Adrenal gland (tissue), 5 donors: ENCODE measurements at regions not wholly inside any gene's neighbourhood (a gene's known extent, or its start where the extent isn't known, plus 50 kb on each side); places are given as distances from the start of the nearest gene placed in this dataset.

Source experiments
- CTCF ChIP-seq, 6 experiments: fragments of 450-650 bp in 4 of 6; fragments of 200-600 bp in 2 of 6; sonication (generic) in 1 of 6; IDR thresholded peaks; 1 replicate in 5 of 6; 2 replicates in 1 of 6; pipeline versions ENCODE4 v1.5.1 to v1.8.0; 2016 to 2021; ENCODE audit warnings: antibody characterized with exemption in 6 of 6, mild to moderate bottlenecking in 2 of 6, moderate library complexity in 1 of 6
- POLR2A ChIP-seq, 2 donors: fragments of 450-650 bp; IDR thresholded peaks; one replicate each; pipeline ENCODE4 v1.6.1; 2017; ENCODE audit warnings: antibody characterized with exemption in 2 of 2, mild to moderate bottlenecking in 2 of 2, moderate library complexity in 1 of 2
- donor health status: DM: no; HTN: no; CAD: no.

GRCh38 chr17:45706033-45706432 is 78.1 kb upstream of the CRHR1 start:
- TF ChIP-seq CTCF (IDR thresholded peaks at IDR 0.05) (no peak), POLR2A (IDR thresholded peaks at IDR 0.05) (no peak)
